ENCODE measurements at regions not wholly inside any gene's neighbourhood (a gene's known extent, or its start where the extent isn't known, plus 50 kb on each side); places are given as distances from the start of the nearest gene placed in this dataset.
"Not testable (repeated sequence)": the region's sequence is repeated elsewhere in the genome, so short reads cannot be mapped to it uniquely, and the experiment has no call there.

DNA sequence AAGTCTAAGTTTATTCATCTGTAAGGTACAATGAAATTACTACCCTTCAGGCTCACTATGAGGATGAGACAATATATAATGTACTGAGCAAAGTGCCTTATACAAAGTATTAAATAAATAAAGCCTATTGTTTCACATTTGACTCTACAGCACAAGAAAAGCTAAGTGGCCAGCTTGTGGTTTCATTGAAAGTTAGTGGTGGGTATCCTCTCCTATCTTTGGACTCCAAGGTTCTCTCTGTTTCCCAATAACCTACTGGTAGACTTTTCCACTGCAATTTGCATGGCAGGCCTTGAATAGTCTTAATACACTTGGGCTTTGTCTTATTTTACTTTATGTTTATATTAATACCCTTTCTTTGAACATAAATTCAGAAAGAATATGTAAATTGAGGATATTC lies 262.7 kb downstream of the DEPDC1B start:
- DNase-seq, result no peak

DNA sequence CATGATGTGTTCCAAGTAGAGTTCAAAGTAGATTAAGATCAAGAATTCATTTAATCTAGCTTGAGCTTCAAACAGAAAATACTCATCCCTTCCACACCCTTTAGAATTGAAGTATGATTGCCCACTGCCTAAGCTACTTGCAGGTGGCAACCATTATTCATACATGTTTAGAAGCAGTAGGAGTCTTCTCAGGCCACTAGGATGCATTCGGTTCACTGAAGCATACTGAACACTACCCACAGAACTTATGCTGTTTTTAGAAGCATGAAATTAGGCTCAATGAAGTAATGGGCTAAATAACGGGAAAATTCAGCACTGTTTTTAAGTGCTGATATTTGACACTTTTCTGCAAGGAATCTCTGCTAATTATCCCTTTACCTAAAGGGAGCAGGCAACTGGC lies 263.4 kb downstream of the DEPDC1B start:
- DNase-seq, result no peak

- no peak for DNase-seq
These were observed 264.2 kb downstream of the DEPDC1B start for GRCh38 chr5:60435808-60436207.

- not testable (repeated sequence) for DNase-seq
These were observed 273.8 kb downstream of the DEPDC1B start for GRCh38 chr5:60426189-60426588.

DNA sequence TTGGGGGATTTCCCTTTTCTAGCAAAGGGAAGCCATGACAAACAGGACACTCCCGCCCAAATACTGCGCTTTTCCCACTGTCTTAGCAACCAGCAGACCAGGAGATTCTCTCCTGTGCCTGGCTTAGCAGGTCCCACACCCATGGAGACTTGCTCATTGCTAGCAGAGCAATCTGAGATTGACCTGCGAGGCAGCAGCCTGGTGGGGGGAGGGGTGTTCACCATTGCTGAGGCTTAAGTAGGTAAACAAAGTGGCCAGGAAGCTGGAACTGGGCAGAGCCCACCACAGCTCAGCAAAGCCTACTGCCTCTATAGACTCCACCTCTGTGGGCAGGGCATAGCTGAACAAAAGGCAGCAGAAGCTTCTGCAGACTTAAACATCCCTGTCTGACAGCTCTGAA lies 279.2 kb downstream of the DEPDC1B start:
- DNase-seq, result not testable (repeated sequence)

DNA sequence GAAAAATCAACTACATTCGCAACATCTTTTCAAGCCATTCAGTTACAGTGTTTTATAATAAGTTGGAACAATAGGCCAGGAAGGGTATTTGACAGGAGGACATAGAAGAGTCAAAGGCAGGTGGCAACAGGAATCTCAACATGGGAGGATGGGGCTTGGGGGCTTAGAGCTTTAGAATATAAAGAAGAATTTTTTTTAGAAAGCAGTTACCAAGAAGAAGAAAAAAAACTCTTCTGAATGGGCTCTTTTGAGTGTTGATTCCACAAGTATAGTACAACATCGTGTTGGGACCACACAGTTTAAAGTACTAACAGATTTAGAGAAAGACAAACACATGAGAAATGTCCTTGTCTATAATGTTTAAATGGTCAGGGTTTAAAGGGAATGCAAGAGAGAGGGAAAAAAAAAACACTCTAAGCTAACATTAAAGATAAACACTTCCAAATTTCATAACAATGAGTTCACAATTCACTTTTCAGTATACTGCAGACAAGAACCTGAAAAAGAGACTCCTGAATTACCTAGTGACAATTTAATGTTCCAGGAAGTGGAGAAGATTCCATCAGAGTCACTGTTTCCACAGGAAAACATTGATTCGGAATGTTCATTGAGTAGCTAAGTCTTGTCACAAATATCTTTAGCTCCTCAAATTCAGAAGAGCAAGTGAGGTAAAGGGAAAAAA lies 282.3 kb downstream of the DEPDC1B start:
- DNase-seq, result no peak

- no peak for DNase-seq
These were observed 284.5 kb downstream of the DEPDC1B start for GRCh38 chr5:60415443-60415842.

DNA sequence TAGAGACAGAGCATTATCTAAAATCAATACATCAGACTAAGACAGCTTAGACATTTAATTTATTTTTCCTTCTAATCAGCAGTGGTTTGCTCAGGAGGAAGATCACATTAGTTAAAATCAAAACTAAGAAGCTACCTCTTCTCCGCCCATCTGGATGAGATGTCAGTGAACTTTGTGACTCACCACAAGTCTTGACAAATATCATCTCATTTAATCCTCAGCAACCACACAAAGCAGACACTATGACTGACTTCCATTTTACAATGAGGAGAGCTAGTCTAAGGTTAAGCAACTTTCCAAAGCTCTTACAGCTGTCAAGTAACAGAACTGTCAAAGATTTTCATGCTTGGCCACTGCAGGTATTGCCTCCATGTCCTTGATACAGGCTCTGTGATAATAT lies 289.5 kb downstream of the DEPDC1B start:
- DNase-seq, result no peak

- DNase-seq, result no peak
These were observed 295.8 kb downstream of the DEPDC1B start for GRCh38 chr5:60404171-60404570.

DNA sequence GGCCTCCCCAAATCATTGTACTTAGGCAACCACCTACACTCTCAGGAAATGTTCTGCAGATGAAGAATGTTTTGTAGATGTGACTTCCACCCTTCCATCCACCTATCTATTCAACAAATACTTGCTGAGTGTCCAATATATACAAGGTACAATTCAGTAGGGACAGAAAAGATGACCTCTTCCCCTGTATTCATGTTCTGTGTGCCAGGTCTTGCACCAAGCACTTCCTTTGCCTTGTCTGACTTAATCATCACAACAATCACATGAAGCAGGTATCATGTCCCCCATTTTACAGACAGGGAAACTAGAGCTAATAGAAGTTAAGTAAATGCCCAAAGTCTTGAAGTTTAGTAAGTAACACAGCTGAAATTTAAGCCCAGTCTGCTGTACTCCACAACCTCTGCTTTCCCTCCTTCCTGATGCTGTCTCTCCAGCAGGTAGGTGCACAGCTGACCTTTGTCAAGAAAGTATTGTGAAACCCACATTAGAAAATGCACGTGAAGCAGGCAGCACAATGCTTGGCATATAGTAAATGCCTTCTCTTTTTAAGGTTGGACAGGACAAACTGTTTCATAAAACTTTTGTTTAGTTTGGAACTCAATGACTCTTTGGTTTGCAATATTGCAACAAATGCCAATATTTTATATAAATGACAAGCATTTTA lies 296.5 kb downstream of the DEPDC1B start:
- DNase-seq, result no peak

DNA sequence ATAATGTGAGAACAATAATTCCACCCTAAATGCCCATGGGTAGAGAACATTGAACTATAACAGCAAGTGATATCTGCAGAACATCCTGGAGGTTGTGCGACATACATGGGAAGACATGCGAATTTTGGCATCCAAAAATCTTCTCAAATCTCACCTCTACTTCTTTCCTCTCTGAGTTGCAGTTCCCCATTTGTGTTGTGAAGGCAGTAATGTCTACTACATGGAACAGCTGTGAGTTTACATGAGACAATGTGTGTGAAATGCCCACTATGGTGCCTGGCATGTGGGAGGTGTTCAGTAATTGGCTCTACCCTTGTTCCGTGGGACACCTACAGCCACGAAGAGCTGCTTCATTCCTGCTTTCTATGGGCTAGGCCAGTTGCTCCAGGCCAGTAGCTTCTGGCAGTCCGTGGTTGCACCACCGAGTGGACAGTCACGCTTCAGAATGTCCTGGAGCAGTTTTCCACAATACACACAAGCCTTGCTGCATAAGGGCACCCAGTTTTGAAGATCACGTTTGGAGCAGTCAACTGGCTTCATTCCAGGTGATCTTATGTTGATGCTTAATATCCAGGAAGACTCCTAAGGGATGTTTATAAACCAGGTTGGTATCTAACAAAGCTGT lies 297.7 kb downstream of the DEPDC1B start:
- DNase-seq, result no peak

DNA sequence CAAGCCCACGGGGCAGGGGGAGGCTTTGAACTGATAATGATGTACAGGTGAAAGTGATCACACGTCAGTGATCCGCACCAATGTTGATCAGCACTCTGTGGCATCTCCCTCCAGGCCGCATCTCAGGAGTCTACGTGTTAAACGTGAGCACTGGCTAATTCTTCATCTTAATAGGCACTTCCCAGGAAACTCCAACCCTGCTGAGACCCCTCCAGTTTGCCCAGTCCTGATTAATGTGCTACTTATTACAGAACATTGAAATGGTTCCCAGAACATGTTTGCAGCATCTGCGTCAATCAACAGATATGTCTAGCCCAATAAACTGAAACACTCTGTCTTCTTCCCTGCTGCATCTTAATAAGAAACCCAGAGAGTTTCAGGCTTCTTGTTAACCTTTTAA lies 298.4 kb downstream of the DEPDC1B start:
- no peak for DNase-seq

DNA sequence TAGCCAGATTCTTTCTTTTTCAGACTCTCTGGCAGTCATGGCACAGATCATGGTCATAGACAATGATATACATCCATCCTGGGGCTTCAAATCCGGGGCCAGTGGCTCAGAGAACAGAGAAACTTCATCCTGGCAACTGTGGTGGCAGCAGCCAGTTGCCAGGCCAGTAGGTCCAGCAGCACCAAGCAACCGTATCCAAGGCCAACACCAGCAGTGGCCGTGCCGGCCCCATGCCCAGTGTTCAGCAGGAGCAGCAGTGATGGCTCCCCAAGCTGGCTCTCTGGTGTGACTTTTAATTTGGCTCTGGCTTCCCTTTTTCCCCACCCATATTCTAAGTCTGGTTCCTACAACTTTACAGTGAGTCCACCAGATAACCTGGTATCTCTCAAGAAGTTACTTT lies 300.5 kb downstream of the DEPDC1B start:
- no peak for DNase-seq

- DNase-seq, result no peak
These were observed 304.1 kb downstream of the DEPDC1B start for GRCh38 chr5:60395712-60396329.

DNA sequence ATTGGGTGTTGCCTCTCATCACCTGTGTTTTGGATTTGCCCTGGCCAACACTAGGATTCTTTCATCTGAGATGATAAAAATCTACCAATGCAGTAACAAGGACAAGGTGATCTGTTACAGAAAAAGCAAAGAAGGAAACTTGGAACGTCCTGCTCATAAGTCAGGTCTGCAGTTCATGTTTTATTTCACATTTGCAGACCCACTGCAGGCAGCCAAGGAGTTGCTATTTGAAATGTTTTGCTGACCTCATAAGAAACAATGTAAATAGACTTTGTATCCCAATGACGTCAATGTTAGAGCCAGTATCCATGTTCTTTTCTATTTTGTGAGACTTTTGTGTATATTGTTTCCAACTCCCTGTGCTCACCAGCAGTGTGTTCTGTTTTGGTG lies 312.9 kb downstream of the DEPDC1B start:
- no peak for DNase-seq

- DNase-seq, result no peak
These were observed 313.4 kb downstream of the DEPDC1B start for GRCh38 chr5:60386436-60387050.

GRCh38 chr5:60382716-60383115 lies 317.2 kb downstream of the DEPDC1B start:
- DNase-seq, result peak in 1 of 2 experiments; percentile 46

GRCh38 chr5:60379907-60380306 lies 320.1 kb downstream of the DEPDC1B start:
- DNase-seq, result no peak

GRCh38 chr5:60377826-60378225 lies 322.1 kb downstream of the DEPDC1B start:
- no peak for DNase-seq

GRCh38 chr5:60376860-60377259 lies 323.1 kb downstream of the DEPDC1B start:
- DNase-seq, result no peak

DNA sequence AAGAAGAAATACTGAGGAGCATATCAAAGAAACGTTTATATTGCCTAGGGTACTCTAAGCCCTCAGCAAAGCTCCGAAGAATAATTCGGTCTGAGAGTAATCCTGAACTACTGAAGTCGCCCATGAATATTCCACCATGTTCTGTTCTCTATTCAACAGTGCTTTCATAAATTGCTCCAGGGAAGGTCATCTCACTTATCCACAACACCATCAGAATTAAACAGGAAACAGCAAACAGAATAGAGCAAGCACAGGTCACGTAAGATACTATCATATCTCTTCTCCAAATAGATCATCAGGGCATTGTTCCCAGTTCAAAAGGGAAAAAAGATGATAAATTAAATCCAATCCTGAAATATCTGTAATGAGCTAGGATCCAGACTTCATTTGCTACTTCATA lies 325.6 kb downstream of the DEPDC1B start:
- DNase-seq, result no peak

- no peak for DNase-seq
These were observed 327.2 kb downstream of the DEPDC1B start for GRCh38 chr5:60372786-60373185.

DNA sequence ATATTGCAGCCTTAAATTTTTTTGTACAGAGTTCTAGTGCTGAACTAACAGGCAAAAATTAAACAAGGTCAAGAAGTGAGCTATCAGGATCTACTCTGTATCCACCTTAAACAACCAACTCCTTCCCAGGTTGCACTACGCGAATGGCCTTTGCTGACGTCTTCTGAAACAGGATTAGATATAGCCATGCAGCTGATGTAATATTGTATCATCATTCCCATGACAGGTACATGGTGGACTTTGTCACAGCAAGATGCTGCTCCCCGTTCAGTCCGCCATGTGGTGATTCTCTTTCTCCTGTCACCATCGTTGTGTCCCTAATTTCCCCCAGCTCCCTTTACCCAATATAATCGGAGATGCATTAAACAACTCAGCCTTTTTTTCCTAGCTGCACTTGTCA lies 328.9 kb downstream of the DEPDC1B start:
- no peak for DNase-seq

- DNase-seq, result no peak
These were observed 329.5 kb downstream of the DEPDC1B start for GRCh38 chr5:60370508-60370907.
